ENCODE measurements at regions not wholly inside any gene's neighbourhood (a gene's known extent, or its start where the extent isn't known, plus 50 kb on each side); places are given as distances from the start of the nearest gene placed in this dataset.
A peak's percentile ranks its signal among the peaks of the same experiment; 100 is the strongest.
"Not testable (repeated sequence)": the region's sequence is repeated elsewhere in the genome, so short reads cannot be mapped to it uniquely, and the experiment has no call there.

GRCh38 chr2:4139316-4139715 lies 435.9 kb downstream of the DCDC2C start:
- DNase-seq (ENCODE audit: low spot score): no peak

- DNase-seq (ENCODE audit: low spot score): no peak
These were observed 436.4 kb downstream of the DCDC2C start for GRCh38 chr2:4139731-4140130.

- DNase-seq (ENCODE audit: low spot score): no peak
These were observed 437.1 kb downstream of the DCDC2C start for GRCh38 chr2:4140281-4140970.

- DNase-seq (ENCODE audit: low spot score): no peak
These were observed 441.4 kb downstream of the DCDC2C start for GRCh38 chr2:4144731-4145130.

- DNase-seq (ENCODE audit: low spot score): no peak
These were observed 448.1 kb downstream of the DCDC2C start for GRCh38 chr2:4151521-4151920.

GRCh38 chr2:4152051-4152450 lies 448.7 kb downstream of the DCDC2C start:
- no peak for DNase-seq (ENCODE audit: low spot score)

- DNase-seq (ENCODE audit: low spot score): no peak
These were observed 465.5 kb downstream of the DCDC2C start for GRCh38 chr2:4168834-4169233.

GRCh38 chr2:4174796-4175195 lies 471.4 kb downstream of the DCDC2C start:
- DNase-seq (ENCODE audit: low spot score): no peak

- DNase-seq (ENCODE audit: low spot score): peak; percentile 44
These were observed 472.0 kb downstream of the DCDC2C start for GRCh38 chr2:4175343-4175742.

GRCh38 chr2:4180631-4181030 lies 477.3 kb downstream of the DCDC2C start:
- DNase-seq (ENCODE audit: low spot score): no peak

- no peak for DNase-seq (ENCODE audit: low spot score)
These were observed 477.7 kb downstream of the DCDC2C start for GRCh38 chr2:4181062-4181461.

- DNase-seq (ENCODE audit: low spot score): no peak
These were observed 485.2 kb downstream of the DCDC2C start for GRCh38 chr2:4188561-4188960.

- no peak for DNase-seq (ENCODE audit: low spot score)
These were observed 487.2 kb downstream of the DCDC2C start for GRCh38 chr2:4190548-4190947.

GRCh38 chr2:4192119-4192518 lies 488.7 kb downstream of the DCDC2C start:
- DNase-seq (ENCODE audit: low spot score): no peak

- DNase-seq (ENCODE audit: low spot score): peak; percentile 16
These were observed 511.2 kb downstream of the DCDC2C start for GRCh38 chr2:4214444-4215205.

- DNase-seq (ENCODE audit: low spot score): no peak
These were observed 514.4 kb downstream of the DCDC2C start for GRCh38 chr2:4217737-4218136.

GRCh38 chr2:4219101-4219500 lies 515.7 kb downstream of the DCDC2C start:
- no peak for DNase-seq (ENCODE audit: low spot score)

GRCh38 chr2:4219571-4219970 lies 516.2 kb downstream of the DCDC2C start:
- no peak for DNase-seq (ENCODE audit: low spot score)

GRCh38 chr2:4221434-4221833 lies 518.1 kb downstream of the DCDC2C start:
- DNase-seq (ENCODE audit: low spot score): no peak

GRCh38 chr2:4221845-4222244 lies 518.5 kb downstream of the DCDC2C start:
- DNase-seq (ENCODE audit: low spot score): no peak

- not testable (repeated sequence) for DNase-seq (ENCODE audit: low spot score)
These were observed 541.0 kb downstream of the DCDC2C start for GRCh38 chr2:4244422-4244821.

- DNase-seq (ENCODE audit: low spot score): no peak
These were observed 543.2 kb downstream of the DCDC2C start for GRCh38 chr2:4246364-4247131.

GRCh38 chr2:4247791-4248190 lies 544.4 kb downstream of the DCDC2C start:
- no peak for DNase-seq (ENCODE audit: low spot score)

All from NAMALWA (cell line).